D341Med (cell line): ENCODE measurements at regions not wholly inside any gene's neighbourhood (a gene's known extent, or its start where the extent isn't known, plus 50 kb on each side); places are given as distances from the start of the nearest gene placed in this dataset.

Experiments
- DNase-seq: peaks from one replicate; pipeline ENCODE4 v3.0.0; 2012; ENCODE audit warnings: low spot score

GRCh38 chr9:79985772-79986171 is 414.0 kb downstream of the TLE4 start:
- DNase-seq, result no peak

DNA sequence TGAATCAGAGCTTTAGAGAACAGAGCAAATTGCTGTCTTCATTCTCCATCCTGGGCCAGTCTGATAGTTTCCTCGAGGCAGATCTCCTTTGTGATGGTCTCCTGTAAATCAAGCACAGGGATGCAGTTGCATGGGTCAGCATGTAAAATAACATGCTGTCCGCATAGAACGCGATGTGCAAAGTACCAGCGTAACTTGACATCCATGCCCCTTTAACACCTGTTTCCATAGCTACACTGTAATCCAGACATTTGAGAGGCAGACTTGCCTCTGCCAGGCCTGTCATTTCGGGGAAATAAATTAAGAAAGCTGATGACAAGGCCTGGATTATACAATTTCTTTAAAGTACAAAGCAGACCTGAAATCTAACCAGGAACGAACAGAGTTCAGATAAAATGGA is 413.5 kb downstream of the TLE4 start:
- DNase-seq, result no peak

DNA sequence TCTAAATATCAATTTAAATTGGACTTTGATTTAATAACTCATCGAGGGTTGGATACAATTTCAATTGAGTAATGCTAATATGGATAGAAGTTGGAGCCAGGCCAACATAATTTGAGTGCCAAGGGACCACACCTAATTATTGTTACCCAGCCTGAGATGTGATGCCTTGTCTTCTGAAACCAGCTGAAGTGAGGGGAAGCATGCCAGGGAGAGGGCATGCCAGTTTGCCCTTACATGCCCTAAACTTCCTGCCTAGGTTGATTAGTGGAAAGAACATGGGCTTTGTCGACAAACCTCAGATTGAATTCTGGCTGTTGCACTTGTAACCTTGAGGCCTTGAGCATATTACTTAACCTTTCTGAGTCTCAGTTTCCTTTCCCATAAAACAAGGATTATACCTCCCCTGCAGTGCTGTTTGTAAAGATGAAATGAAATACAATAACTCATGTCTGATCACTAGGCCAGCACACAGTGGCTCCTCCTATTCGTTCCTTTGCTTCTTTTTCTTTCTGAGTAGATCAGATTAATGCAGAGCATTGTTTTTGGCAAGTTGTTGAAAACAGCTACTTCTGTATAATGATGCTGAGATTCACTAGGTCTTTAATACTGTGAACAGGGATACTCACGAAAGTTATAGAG is 412.8 kb downstream of the TLE4 start:
- no peak for DNase-seq

DNA sequence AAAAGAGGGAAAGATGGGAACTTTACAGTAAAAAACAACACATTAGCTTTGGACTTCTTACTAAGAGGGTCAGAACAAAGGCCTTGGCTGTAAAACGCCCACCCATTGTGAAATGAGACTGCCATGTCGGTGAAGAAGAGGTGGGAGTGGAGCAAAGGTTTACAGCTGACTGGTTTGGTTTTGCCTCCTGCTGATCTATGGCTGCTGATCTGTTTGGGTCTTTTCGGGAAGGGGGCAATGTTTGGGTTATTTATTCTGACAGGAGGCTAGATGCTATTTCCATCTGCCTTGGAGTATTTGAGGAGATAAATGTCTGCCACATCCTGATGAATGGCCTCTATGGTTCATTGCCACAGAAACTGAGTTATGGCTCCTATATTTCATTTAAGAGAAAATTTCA is 408.7 kb downstream of the TLE4 start:
- DNase-seq, result no peak

GRCh38 chr9:79977510-79978197 is 405.9 kb downstream of the TLE4 start:
- DNase-seq, result no peak

- peak; percentile 24 for DNase-seq
Observed at GRCh38 chr9:79977074-79977435, 405.3 kb downstream of the TLE4 start.

GRCh38 chr9:79976257-79977073 is 404.7 kb downstream of the TLE4 start:
- peak; percentile 38 for DNase-seq

GRCh38 chr9:79975621-79976256 is 404.0 kb downstream of the TLE4 start:
- DNase-seq, result no peak

GRCh38 chr9:79974806-79975422 is 403.1 kb downstream of the TLE4 start:
- no peak for DNase-seq

DNA sequence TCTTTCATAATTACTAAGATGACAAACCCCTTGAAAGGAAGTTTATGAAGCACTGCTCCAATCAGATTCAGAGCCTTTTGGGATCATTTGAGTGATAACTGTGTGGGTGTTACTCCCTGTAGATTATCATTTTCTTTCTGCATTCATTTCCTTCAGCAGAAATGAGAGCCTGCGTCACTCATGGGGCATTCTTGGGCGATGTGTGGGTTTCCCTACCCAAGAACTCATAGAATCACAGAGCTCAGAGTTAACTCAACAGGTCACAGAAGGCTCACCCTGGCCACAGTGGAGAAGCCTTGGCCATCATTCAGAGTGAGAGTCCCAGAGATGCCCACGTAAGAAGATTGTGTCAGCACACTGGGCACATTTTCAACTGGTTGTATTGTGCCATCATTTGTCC is 401.9 kb downstream of the TLE4 start:
- no peak for DNase-seq

DNA sequence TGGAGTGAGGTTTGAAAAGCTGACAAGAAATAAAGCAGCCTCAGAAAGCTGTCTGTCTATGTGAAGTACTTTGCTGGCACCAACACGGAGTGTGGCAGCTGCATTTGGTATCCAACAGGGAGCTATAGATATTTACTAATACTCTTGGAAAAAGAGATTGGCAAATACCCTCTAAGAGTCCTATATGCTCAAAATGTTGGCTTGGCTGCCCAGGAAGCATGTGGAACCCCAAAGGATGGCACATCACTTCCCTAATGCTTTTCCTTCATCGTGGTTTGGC is 398.3 kb downstream of the TLE4 start:
- DNase-seq, result no peak

GRCh38 chr9:79969393-79970145 is 397.8 kb downstream of the TLE4 start:
- peak; percentile 59 for DNase-seq

GRCh38 chr9:79968533-79968932 is 396.8 kb downstream of the TLE4 start:
- no peak for DNase-seq

GRCh38 chr9:79962836-79963235 is 391.1 kb downstream of the TLE4 start:
- no peak for DNase-seq

- no peak for DNase-seq
Observed at GRCh38 chr9:79962150-79962549, 390.4 kb downstream of the TLE4 start.

- DNase-seq, result no peak
Observed at GRCh38 chr9:79955300-79955699, 383.5 kb downstream of the TLE4 start.

- no peak for DNase-seq
Observed at GRCh38 chr9:79953908-79954307, 382.1 kb downstream of the TLE4 start.

DNA sequence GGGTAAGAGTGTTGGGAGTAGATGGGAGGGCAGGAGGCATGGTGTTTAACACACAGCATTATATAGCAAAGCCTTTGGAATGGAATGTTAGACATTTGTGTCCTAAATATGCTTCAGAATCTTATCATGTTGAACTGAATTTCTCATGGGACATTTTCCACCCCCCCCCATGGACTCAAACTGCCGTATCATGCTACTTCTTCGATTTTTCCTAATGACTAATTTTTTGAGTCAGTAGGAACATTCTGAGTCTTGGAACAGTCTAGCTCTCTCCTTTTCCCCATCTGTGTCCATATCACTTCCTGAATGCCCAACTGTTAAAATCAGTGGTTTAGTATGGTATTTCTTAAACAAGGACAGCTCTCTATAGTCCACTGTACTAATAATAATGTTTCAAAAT is 380.6 kb downstream of the TLE4 start:
- no peak for DNase-seq

DNA sequence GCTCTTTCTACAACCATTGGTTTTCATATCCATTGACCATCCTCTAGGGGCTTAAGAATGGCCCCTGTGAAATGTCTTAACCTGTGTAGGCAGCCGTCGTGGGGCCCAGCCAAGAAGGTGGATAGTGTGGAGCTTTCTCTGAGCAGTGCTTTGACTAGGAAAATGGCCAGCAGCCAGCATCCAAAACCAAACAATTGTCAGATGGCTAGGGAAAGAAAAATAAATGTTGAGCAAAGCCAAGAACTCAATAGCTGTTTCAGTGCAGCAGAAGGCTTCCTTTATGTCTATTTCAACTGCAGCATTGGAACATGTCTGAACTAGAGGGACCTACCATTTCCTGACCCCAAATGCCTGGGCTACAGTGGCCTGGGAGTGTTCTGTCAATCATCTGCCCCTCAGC is 374.9 kb downstream of the TLE4 start:
- DNase-seq, result no peak

DNA sequence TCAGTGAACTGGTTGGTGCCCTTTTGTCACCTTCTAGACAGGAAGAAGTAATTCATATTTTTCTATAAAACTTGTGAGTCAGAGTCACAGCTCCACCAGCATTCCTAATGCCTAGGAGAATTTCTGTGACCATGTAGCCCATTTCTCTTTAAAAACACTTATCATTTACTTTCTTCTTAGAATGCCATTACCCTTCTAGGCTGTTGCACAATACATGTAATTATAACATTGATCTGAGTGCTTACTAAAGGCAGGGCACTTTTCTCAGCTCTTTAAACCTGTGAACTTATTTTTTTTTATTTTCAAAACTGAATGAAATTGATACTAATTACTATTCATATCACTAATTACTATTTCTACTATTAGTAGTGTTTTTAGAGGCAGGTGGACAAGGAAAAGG is 373.7 kb downstream of the TLE4 start:
- no peak for DNase-seq

DNA sequence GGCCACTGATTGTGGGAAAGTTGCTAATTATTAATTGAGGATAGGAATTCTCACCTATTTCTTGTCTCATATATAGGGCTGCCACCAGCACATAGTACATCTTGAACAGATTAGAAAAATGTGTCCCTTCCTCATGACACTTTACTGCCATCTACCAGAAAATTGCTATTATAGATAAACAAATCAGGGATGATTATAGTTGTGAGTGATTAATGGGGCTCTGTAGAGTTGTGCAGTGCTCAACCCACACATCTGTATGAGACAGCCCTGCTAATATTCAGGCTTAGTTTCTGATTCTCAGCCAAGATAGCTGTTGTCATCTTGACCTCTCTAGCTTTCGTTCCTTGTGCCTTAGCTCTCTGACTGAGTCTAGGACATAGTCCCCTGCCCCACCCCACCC is 373.3 kb downstream of the TLE4 start:
- DNase-seq, result no peak

DNA sequence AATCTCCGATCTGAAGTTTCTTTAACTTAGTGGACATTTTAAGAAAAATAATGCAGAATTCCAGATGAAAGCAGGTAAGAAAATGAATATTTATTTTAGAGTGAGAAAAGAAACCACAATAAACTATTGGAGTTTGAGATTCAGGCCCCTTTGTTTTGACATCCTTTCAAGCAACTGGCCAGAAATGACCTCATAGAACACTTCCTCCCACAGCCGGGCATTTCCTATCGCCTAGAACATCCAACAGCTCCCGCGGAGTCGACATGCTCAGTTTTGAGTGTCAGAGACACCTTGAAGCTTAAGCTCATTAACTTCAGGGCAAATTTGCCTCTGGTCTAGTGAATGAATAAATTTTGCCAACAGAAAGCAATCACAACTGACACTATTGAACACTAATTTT is 369.2 kb downstream of the TLE4 start:
- no peak for DNase-seq
